IMR-90 (cell line): ENCODE measurements at regions not wholly inside any gene's neighbourhood (a gene's known extent, or its start where the extent isn't known, plus 50 kb on each side); places are given as distances from the start of the nearest gene placed in this dataset.
A peak's percentile ranks its signal among the peaks of the same experiment; 100 is the strongest.

ENCODE experiments used
- ATAC-seq: fragments of 200-7000 bp; cut with Tn5 transposase; 2 replicates; pipeline ENCODE4 v1.9.1; 2020; ENCODE audit warnings: low read depth, mild to moderate bottlenecking, moderate library complexity
- BruUV-seq: library from RNA; stranded (reverse); fragments of 400-500 nt; replicated peaks from 2 replicates; lab custom pipeline; 2021; lab: Mats Ljungman, UMichigan
- CTCF ChIA-PET: fragments of 300-600 bp; formaldehyde crosslinking; extraction: SDS; loops from one replicate; lab custom pipeline; 2021; ENCODE audit warnings: antibody characterized with exemption; lab: Yijun Ruan, JAX
- POLR2A ChIA-PET: fragments of 300-600 bp; sonication (Branson Sonifier 250); formaldehyde crosslinking; loops from one replicate; lab custom pipeline; 2022; ENCODE audit warnings: antibody characterized with exemption; ENCODE audit not compliant: unreplicated experiment; lab: Charles Lee
- DNase-seq: peaks from one replicate; pipeline ENCODE4 v3.0.0; 2013
- H2AFZ ChIP-seq: replicated peaks from 2 replicates; pipeline ENCODE3; 2013; ENCODE audit warnings: low read length, mild to moderate bottlenecking; ENCODE audit not compliant: poor library complexity
- H2AK5ac ChIP-seq: 2 replicates; pipeline ENCODE4 v1.6.1; 2013; ENCODE audit warnings: low read depth, low read length, inconsistent platforms
- H2AK9ac ChIP-seq: replicated peaks from 2 replicates; pipeline ENCODE3; 2013; ENCODE audit warnings: mild to moderate bottlenecking, low read depth, low read length, moderate library complexity; ENCODE audit not compliant: poor library complexity
- H2BK120ac ChIP-seq: 2 replicates; pipeline ENCODE4 v1.6.1; 2013; ENCODE audit warnings: low read depth, low read length, inconsistent platforms
- H2BK15ac ChIP-seq: 3 replicates; pipeline ENCODE4 v1.6.1; 2013; ENCODE audit warnings: low read depth, low read length, inconsistent platforms
- H2BK20ac ChIP-seq: 2 replicates; pipeline ENCODE4 v1.6.1; 2013; ENCODE audit warnings: low read depth, mild to moderate bottlenecking, inconsistent platforms, low read length, moderate library complexity
- H2BK5ac ChIP-seq: 2 replicates; pipeline ENCODE4 v1.6.1; 2013; ENCODE audit warnings: mild to moderate bottlenecking, low read depth, low read length, inconsistent platforms; ENCODE audit not compliant: poor library complexity, severe bottlenecking
- H3K14ac ChIP-seq: replicated peaks from 2 replicates; pipeline ENCODE4 v1.6.1; 2013; ENCODE audit warnings: low read depth, low read length, inconsistent platforms
- H3K18ac ChIP-seq: 2 replicates; pipeline ENCODE4 v1.6.1; 2013; ENCODE audit warnings: low read depth, low read length, control low read depth
- H3K23ac ChIP-seq: 2 replicates; pipeline ENCODE4 v1.6.1; 2013; ENCODE audit warnings: low read depth, low read length, inconsistent platforms
- H3K27ac ChIP-seq: 2 replicates; pipeline ENCODE4 v1.5.1; 2013; ENCODE audit warnings: mild to moderate bottlenecking, control low read depth, low read length; ENCODE audit not compliant: insufficient read depth
- H3K27me3 ChIP-seq: 2 replicates; pipeline ENCODE4 v1.6.1; 2013; ENCODE audit warnings: low read length; ENCODE audit not compliant: control insufficient read depth, insufficient read depth
- H3K36me3 ChIP-seq: 2 replicates; pipeline ENCODE4 v1.6.1; 2013; ENCODE audit warnings: low read length, mixed read lengths; ENCODE audit not compliant: control insufficient read depth, insufficient read depth
- H3K4ac ChIP-seq: 2 replicates; pipeline ENCODE4 v1.6.1; 2013; ENCODE audit warnings: low read depth, low read length, inconsistent platforms
- H3K4me1 ChIP-seq: 2 replicates; pipeline ENCODE4 v1.6.1; 2013; ENCODE audit warnings: low read length, mixed read lengths; ENCODE audit not compliant: control insufficient read depth, insufficient read depth
- H3K4me2 ChIP-seq: 2 replicates; pipeline ENCODE4 v1.6.1; 2013; ENCODE audit warnings: low read depth, mild to moderate bottlenecking, control low read depth, low read length, moderate library complexity
- H3K4me3 ChIP-seq: 2 replicates; pipeline ENCODE4 v1.5.1; 2013; ENCODE audit warnings: low read depth, mild to moderate bottlenecking, control low read depth, low read length, moderate library complexity; ENCODE audit not compliant: insufficient read depth
- H3K56ac ChIP-seq: 2 replicates; pipeline ENCODE4 v1.6.1; 2013; ENCODE audit warnings: low read length, inconsistent platforms; ENCODE audit not compliant: insufficient read depth; ENCODE audit errors: extremely low read depth
- H3K79me1 ChIP-seq, 2 experiments: 2 replicates each; pipeline ENCODE4 v1.6.1; 2013; ENCODE audit warnings: low read length in 2 of 2, inconsistent platforms in 1 of 2, low read depth in 1 of 2
- H3K9ac ChIP-seq: 2 replicates; pipeline ENCODE4 v1.6.1; 2013; ENCODE audit warnings: low read depth, low read length, control low read depth
- H3K9me1 ChIP-seq: 2 replicates; pipeline ENCODE4 v1.6.1; 2013; ENCODE audit warnings: low read length, inconsistent platforms; ENCODE audit not compliant: insufficient read depth
- H3K9me3 ChIP-seq: 2 replicates; pipeline ENCODE4 v1.6.1; 2013; ENCODE audit warnings: low read length; ENCODE audit not compliant: control insufficient read depth, insufficient read depth
- H4K20me1 ChIP-seq: 2 replicates; pipeline ENCODE4 v1.6.1; 2013; ENCODE audit warnings: low read length, inconsistent platforms; ENCODE audit not compliant: insufficient read depth
- H4K5ac ChIP-seq: 2 replicates; pipeline ENCODE4 v1.6.1; 2013; ENCODE audit warnings: mild to moderate bottlenecking, low read depth, low read length, control low read depth
- H4K8ac ChIP-seq, 2 experiments: 2 replicates each; pipeline ENCODE4 v1.6.1; 2013; ENCODE audit warnings: low read depth in 2 of 2, low read length in 2 of 2, control low read depth in 1 of 2, inconsistent platforms in 1 of 2
- H4K91ac ChIP-seq: 2 replicates; pipeline ENCODE4 v1.6.1; 2013; ENCODE audit warnings: low read depth, low read length, inconsistent platforms; ENCODE audit not compliant: insufficient read depth
- BHLHE40 ChIP-seq: fragments of 150-350 bp; IDR thresholded peaks from 2 replicates; pipeline ENCODE4 v1.6.1; 2016; ENCODE audit warnings: mild to moderate bottlenecking, low read depth, low read length
- CEBPB ChIP-seq: IDR thresholded peaks from 2 replicates; pipeline ENCODE4 v1.6.1; 2012; ENCODE audit warnings: low read depth, low read length, improper control_type of control experiment
- CHD1 ChIP-seq: IDR thresholded peaks from 2 replicates; pipeline ENCODE4 v1.6.1; 2012; ENCODE audit warnings: low read depth, low read length, improper control_type of control experiment
- FOS ChIP-seq: fragments of 150-350 bp; IDR thresholded peaks from 2 replicates; pipeline ENCODE4 v1.6.1; 2016; ENCODE audit warnings: low read depth, low read length
- MAFK ChIP-seq: IDR thresholded peaks from 2 replicates; pipeline ENCODE4 v1.6.1; 2012; ENCODE audit warnings: low read depth, low read length, improper control_type of control experiment
- MAZ ChIP-seq: IDR thresholded peaks from 2 replicates; pipeline ENCODE4 v1.6.1; 2012; ENCODE audit warnings: low read depth, mild to moderate bottlenecking, low read length, improper control_type of control experiment, moderate library complexity, borderline replicate concordance
- MXI1 ChIP-seq: IDR thresholded peaks from 2 replicates; pipeline ENCODE4 v1.6.1; 2012; ENCODE audit warnings: low read depth, mild to moderate bottlenecking, low read length, moderate library complexity, borderline replicate concordance
- NFE2L2 ChIP-seq: fragments of 150-350 bp; IDR thresholded peaks from 2 replicates; pipeline ENCODE4 v1.6.1; 2016; ENCODE audit warnings: low read depth, mild to moderate bottlenecking, low read length
- POLR2A ChIP-seq: IDR thresholded peaks from 2 replicates; pipeline ENCODE4 v1.6.1; 2012; ENCODE audit warnings: mild to moderate bottlenecking, low read depth, low read length
- RAD21 ChIP-seq: IDR thresholded peaks from 2 replicates; pipeline ENCODE4 v1.6.1; 2012; ENCODE audit warnings: low read length, improper control_type of control experiment
- RCOR1 ChIP-seq: IDR thresholded peaks from 2 replicates; pipeline ENCODE4 v1.6.1; 2012; ENCODE audit warnings: mild to moderate bottlenecking, low read length, improper control_type of control experiment; ENCODE audit not compliant: insufficient replicate concordance
- WGBS, 2 experiments: methylation state at CpG; one replicate each; pipeline versions ENCODE4 v1.1.5 to v1.1.7; 2013; ENCODE audit warnings: missing lambda C conversion rate in 2 of 2; ENCODE audit not compliant: insufficient read length in 1 of 2; ENCODE audit errors: extremely low coverage in 2 of 2; 5-methylcytosine and 5-hydroxymethylcytosine counted together
- dilution Hi-C: fragments of 300-500 bp; cut with HindIII; formaldehyde crosslinking; loops from one replicate; pipeline ENCODE4 v1.14.3; 2018; ENCODE audit warnings: low sequenced_read_pairs; ENCODE audit not compliant: unreplicated experiment
- in situ Hi-C: fragments of 300-500 bp; cut with MboI; formaldehyde crosslinking; loops from 3 replicates; pipeline ENCODE4 v1.14.3; 2019; ENCODE audit warnings: low sequenced_read_pairs, inconsistent platforms, mixed read lengths
- intact Hi-C: fragments of 100-400 bp; cut with micrococcal nuclease; formaldehyde crosslinking; loops from 2 replicates; pipeline ENCODE4 v1.10.0; 2022
- TF ChIP-seq, protein P1 (sequence below): fragments of 150-350 bp; IDR thresholded peaks from 2 replicates; pipeline ENCODE4 v1.6.1; 2016; ENCODE audit warnings: low read depth, mild to moderate bottlenecking, low read length, moderate library complexity, borderline replicate concordance
- TF ChIP-seq, protein P2 (sequence below): conservative IDR thresholded peaks from 2 replicates; pipeline ENCODE4 v1.5.1; 2012; ENCODE audit warnings: mild to moderate bottlenecking, low read depth, low read length, improper control_type of control experiment
- TF ChIP-seq, protein P3 (sequence below): fragments of 150-350 bp; IDR thresholded peaks from 2 replicates; pipeline ENCODE4 v1.6.1; 2017; ENCODE audit warnings: mild to moderate bottlenecking, antibody characterized with exemption, low read length, low read depth

DNA sequence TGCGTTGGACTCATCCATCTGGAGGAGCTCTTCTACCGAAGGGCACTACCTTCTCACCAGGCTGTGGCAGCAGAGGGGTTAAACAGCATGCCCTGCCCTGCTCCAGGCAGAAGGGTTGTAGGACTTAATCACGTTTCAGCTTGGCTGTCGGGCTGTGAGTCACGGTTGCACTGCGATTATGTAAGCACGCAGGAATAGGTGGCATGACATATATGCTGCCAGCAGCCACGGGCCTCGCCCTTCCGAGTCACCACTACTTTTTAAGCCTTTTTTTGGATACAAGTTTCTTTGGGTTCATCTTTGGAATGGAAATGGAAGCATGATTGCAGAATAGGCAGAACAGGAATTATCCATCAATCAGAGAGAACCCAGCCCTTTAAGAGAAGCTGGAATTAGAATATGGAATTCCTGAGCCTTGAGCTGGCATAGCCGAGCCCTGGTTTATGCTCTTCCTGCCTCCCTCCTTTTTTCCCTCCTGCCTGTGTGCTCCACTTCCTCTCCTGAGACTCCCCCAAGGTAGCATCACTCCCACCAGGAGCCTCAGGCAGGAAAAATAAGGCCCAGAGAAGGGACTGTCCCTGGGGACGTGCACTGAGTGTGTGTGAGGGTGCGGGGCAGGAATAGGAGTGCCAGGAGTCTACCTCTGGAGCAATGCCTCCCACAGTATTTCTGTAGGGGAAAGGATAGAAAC, 86.8 kb downstream of the SEMA4F start:
- Histone ChIP-seq H3K9me1 (peaks cover 16% of the 10 kb centered on the region; the same call in 1 of the 2 replicates), H2BK5ac (peak overlapping the region; percentile 86), H2AK5ac (peak overlapping the region; percentile 94), H2AK9ac (peak overlapping the region; percentile 70), H3K4me3 (no peak overlapping the region), H3K56ac (peak overlapping the region; percentile 67), H2AFZ (peak overlapping the region; percentile 59), H3K9me3 (peaks cover 2% of the 10 kb centered on the region; the same call in 1 of the 2 replicates), H3K4me1 (peaks cover 15% of the 10 kb centered on the region), H3K36me3 (no peaks in the 10 kb centered on the region), H3K4ac (peak overlapping the region; percentile 87), H4K20me1 (no peaks in the 10 kb centered on the region), H3K14ac (peak overlapping the region; percentile 44), H4K8ac (peak overlapping the region; percentile 45 to 76), H3K27me3 (no peaks in the 10 kb centered on the region), H4K5ac (peak overlapping the region; percentile 46; the same call in 1 of the 2 replicates), H3K23ac (peak overlapping the region; percentile 65), H3K27ac (peak overlapping the region; percentile 43), H3K79me1 (no peaks in the 10 kb centered on the region), H3K18ac (peak overlapping the region; percentile 54), H4K91ac (peak overlapping the region; percentile 89), H3K4me2 (peak overlapping the region; percentile 27; the same call in 1 of the 2 replicates), H3K9ac (peak overlapping the region; percentile 1; the same call in 1 of the 2 replicates), H2BK120ac (peak overlapping the region; percentile 92), H2BK15ac (peak overlapping the region; percentile 78), H2BK20ac (peak overlapping the region; percentile 90)
- DNase-seq (peak; percentile 96), ATAC-seq (peak; percentile 94)
- no TSS peak for BruUV-seq
- dilution Hi-C loops = no loop called here
- ChIA-PET CTCF (interaction anchor here (0.6 to 1.4 kb wide), 4 partner anchors 23 to 96 kb away, joined by 3 to 6 read pairs (median 3); no protein-coding TSS in a partner anchor), POLR2A (no interaction called here)
- intact Hi-C loops = loop anchor here (10.0 kb wide), 1 partner anchor 94 kb away; the partner anchor contains the start of gene HK2
- in situ Hi-C loops = no loop called here
- WGBS, 2 experiments = no CpG with 5 or more reads among the region's 13 CpGs
- TF ChIP-seq, protein P1, sequence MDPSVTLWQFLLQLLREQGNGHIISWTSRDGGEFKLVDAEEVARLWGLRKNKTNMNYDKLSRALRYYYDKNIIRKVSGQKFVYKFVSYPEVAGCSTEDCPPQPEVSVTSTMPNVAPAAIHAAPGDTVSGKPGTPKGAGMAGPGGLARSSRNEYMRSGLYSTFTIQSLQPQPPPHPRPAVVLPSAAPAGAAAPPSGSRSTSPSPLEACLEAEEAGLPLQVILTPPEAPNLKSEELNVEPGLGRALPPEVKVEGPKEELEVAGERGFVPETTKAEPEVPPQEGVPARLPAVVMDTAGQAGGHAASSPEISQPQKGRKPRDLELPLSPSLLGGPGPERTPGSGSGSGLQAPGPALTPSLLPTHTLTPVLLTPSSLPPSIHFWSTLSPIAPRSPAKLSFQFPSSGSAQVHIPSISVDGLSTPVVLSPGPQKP = no peak
- TF ChIP-seq NFE2L2 (no peak), MAZ (no peak), MXI1 (no peak), FOS (peak; percentile 90), RAD21 (peak; percentile 30; the same call in 1 of the 2 replicates), RCOR1 (no peak), POLR2A (no peak), BHLHE40 (peak; percentile 99), MAFK (0 out of 2 replicates have a peak, but pooled peaks have one; percentile 6), CEBPB (peak; percentile 93), CHD1 (peak; percentile 46; the same call in 1 of the 2 replicates)
- TF ChIP-seq, protein P2, sequence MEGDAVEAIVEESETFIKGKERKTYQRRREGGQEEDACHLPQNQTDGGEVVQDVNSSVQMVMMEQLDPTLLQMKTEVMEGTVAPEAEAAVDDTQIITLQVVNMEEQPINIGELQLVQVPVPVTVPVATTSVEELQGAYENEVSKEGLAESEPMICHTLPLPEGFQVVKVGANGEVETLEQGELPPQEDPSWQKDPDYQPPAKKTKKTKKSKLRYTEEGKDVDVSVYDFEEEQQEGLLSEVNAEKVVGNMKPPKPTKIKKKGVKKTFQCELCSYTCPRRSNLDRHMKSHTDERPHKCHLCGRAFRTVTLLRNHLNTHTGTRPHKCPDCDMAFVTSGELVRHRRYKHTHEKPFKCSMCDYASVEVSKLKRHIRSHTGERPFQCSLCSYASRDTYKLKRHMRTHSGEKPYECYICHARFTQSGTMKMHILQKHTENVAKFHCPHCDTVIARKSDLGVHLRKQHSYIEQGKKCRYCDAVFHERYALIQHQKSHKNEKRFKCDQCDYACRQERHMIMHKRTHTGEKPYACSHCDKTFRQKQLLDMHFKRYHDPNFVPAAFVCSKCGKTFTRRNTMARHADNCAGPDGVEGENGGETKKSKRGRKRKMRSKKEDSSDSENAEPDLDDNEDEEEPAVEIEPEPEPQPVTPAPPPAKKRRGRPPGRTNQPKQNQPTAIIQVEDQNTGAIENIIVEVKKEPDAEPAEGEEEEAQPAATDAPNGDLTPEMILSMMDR = 0 out of 2 replicates have a peak, but pooled peaks have one; percentile 16
- TF ChIP-seq, protein P3, sequence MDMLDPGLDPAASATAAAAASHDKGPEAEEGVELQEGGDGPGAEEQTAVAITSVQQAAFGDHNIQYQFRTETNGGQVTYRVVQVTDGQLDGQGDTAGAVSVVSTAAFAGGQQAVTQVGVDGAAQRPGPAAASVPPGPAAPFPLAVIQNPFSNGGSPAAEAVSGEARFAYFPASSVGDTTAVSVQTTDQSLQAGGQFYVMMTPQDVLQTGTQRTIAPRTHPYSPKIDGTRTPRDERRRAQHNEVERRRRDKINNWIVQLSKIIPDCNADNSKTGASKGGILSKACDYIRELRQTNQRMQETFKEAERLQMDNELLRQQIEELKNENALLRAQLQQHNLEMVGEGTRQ = 0 out of 2 replicates have a peak, but pooled peaks have one; percentile 12
